RWPE2 (cell line): ENCODE measurements at regions not wholly inside any gene's neighbourhood (a gene's known extent, or its start where the extent isn't known, plus 50 kb on each side); places are given as distances from the start of the nearest gene placed in this dataset.
A peak's percentile ranks its signal among the peaks of the same experiment; 100 is the strongest.

Experiments used
- ATAC-seq: fragments of 200-7000 bp; cut with Tn5 transposase; 3 replicates; pipeline ENCODE4 v1.9.1; 2021; ENCODE audit warnings: low read depth
- DNase-seq: peaks from one replicate; pipeline ENCODE4 v3.0.0-alpha.2; 2020; ENCODE audit warnings: low spot score
- H3K27ac ChIP-seq: fragments of 450-650 bp; 2 replicates; pipeline ENCODE4 v1.5.1; 2017; ENCODE audit warnings: mild to moderate bottlenecking; ENCODE audit not compliant: poor library complexity, severe bottlenecking
- H3K27me3 ChIP-seq: fragments of 250-450 bp; sonication (Bioruptor Pico); 2 replicates; pipeline ENCODE4 v1.5.1; 2021; ENCODE audit warnings: mild to moderate bottlenecking, moderate library complexity; ENCODE audit not compliant: insufficient read depth, poor library complexity, severe bottlenecking
- H3K36me3 ChIP-seq: fragments of 250-450 bp; sonication (Bioruptor Pico); 2 replicates; pipeline ENCODE4 v1.5.1; 2020; ENCODE audit warnings: low read depth, mild to moderate bottlenecking, moderate library complexity
- H3K4me1 ChIP-seq: fragments of 250-450 bp; sonication (Bioruptor Pico); 2 replicates; pipeline ENCODE4 v1.5.1; 2021; ENCODE audit warnings: mild to moderate bottlenecking, moderate library complexity; ENCODE audit not compliant: insufficient read depth, poor library complexity, severe bottlenecking
- H3K4me3 ChIP-seq: fragments of 250-450 bp; sonication (Bioruptor Pico); 2 replicates; pipeline ENCODE4 v1.5.1; 2021; ENCODE audit warnings: mild to moderate bottlenecking, moderate library complexity; ENCODE audit not compliant: severe bottlenecking
- H3K9me3 ChIP-seq: fragments of 250-450 bp; sonication (Bioruptor Pico); 2 replicates; pipeline ENCODE4 v1.5.1; 2021; ENCODE audit warnings: mild to moderate bottlenecking, moderate library complexity; ENCODE audit not compliant: severe bottlenecking
- TF ChIP-seq, protein P1 (sequence below): fragments of 450-650 bp; IDR thresholded peaks from one replicate; pipeline ENCODE4 v1.5.1; 2017; ENCODE audit warnings: mild to moderate bottlenecking, moderate library complexity; ENCODE audit not compliant: poor library complexity, severe bottlenecking

DNA sequence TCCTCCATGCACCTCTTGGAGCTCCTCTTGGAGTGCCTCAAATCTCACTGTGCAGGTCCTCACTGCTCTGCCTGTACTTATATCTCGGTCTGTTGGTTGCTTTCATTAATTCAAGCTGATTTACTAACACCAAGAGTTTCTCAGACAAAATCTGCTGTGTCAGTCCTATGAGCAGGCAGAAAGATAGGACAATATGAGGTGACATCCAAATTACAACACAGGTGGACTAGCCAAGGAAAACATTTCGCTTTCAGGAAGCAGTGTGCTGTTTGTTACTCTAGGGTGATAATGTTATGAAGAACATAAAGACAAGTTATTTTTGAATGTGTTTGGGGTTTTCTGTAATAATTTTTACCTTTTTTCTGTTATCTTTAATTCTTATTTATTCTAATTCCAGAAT is 264.1 kb upstream of the ANKH start:
- H3K4me1 ChIP-seq, result no peaks in the 10 kb centered on the region
- peaks cover 13% of the 10 kb centered on the region for H3K27me3 ChIP-seq
- DNase-seq (no peak), ATAC-seq (no peak)
- no peak overlapping the region for H3K27ac ChIP-seq
- H3K4me3 ChIP-seq, result no peak overlapping the region
- no peaks in the 10 kb centered on the region for H3K9me3 ChIP-seq
- TF ChIP-seq, protein P1, sequence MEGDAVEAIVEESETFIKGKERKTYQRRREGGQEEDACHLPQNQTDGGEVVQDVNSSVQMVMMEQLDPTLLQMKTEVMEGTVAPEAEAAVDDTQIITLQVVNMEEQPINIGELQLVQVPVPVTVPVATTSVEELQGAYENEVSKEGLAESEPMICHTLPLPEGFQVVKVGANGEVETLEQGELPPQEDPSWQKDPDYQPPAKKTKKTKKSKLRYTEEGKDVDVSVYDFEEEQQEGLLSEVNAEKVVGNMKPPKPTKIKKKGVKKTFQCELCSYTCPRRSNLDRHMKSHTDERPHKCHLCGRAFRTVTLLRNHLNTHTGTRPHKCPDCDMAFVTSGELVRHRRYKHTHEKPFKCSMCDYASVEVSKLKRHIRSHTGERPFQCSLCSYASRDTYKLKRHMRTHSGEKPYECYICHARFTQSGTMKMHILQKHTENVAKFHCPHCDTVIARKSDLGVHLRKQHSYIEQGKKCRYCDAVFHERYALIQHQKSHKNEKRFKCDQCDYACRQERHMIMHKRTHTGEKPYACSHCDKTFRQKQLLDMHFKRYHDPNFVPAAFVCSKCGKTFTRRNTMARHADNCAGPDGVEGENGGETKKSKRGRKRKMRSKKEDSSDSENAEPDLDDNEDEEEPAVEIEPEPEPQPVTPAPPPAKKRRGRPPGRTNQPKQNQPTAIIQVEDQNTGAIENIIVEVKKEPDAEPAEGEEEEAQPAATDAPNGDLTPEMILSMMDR, result no peak
- no peaks in the 10 kb centered on the region for H3K36me3 ChIP-seq

DNA sequence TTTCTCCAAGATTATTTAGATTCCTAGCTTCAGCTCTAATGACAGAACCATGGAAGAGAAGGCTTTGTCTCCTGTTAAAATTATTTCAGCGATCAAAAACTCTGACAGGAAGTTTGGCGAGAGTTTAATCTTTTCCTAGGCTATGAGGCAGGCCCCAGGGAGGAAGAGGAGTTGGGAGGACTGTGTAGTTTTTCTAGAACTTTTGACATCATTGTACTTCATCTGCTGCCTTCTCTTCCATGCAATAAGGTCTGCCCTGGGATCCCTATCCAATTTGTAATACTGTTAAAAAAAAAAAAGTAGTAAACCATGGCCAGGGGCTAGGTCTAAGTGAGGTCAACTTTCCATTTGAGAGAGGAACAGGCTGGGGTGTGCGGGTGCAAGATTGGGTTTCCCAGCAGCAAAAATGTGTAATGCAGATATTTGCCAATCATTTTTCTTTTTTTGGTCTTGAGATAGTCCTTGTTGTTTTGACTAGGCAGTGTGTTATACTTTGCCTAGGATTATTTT is 261.9 kb upstream of the ANKH start:
- TF ChIP-seq, protein P1, result no peak
- ATAC-seq, result no peak

DNA sequence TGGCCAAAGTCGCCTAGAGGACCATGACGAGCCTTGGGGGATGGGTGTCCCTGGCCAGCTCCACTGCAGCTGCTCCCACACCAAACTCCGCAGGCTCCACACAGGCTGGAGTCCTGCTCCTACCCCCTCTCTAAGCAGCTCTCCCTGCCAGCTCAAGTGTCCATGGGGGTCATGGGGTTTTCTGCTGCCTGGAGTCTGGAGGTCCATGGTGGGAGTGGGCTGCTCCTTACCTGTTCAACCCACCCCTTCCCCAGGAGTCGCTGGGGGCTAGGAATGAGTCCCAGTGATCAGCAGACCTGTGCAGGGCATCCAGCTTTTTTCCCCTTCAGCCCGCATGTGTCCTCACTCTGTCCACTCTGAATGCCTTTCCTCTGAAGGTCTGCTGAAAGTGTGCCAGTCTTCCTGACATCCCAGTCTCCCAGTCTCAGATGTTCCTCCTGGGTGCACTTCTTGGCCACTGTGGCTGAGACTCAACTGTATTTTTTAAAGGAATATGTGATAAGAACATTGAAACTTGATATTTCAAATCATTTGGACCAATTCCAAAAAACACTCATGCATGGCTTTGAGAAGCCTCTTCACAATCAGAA is 261.3 kb upstream of the ANKH start:
- TF ChIP-seq, protein P1, result no peak
- H3K36me3 ChIP-seq, result no peaks in the 10 kb centered on the region
- H3K27ac ChIP-seq, result no peak overlapping the region
- no peak overlapping the region for H3K4me3 ChIP-seq
- H3K4me1 ChIP-seq, result no peaks in the 10 kb centered on the region
- H3K27me3 ChIP-seq, result peaks cover 4% of the 10 kb centered on the region
- ATAC-seq (0 out of 3 replicates have a peak, but pooled peaks have one; percentile 17), DNase-seq (no peak)
- no peaks in the 10 kb centered on the region for H3K9me3 ChIP-seq

More for the DNA sequence above, 261.9 kb upstream of the ANKH start:
- Histone ChIP-seq H3K27me3 (peaks cover 4% of the 10 kb centered on the region), H3K27ac (no peak overlapping the region), H3K4me3 (no peak overlapping the region), H3K9me3 (no peaks in the 10 kb centered on the region), H3K36me3 (no peaks in the 10 kb centered on the region), H3K4me1 (no peaks in the 10 kb centered on the region)
- DNase-seq, result no peak

DNA sequence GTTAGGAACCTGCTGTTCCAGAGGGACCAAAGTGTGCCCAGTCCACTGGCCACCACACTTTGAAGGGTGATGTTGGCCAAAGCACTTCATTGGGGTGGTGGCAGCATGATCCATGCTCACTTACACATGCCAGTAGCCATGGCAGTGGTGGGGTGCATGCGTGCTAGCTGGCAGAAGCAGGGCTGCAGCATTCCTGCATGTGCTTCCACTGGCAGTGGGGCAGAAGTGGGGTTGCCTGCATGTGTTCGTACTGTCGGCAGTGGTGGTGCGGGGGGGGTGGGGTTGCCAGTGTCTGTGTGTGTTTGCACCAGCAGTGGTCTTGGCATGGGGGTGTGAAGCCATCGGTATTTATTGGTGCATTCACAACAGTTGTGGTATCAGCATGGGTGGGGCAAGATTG is 260.3 kb upstream of the ANKH start:
- H3K27ac ChIP-seq, result no peak overlapping the region
- DNase-seq (peak; percentile 59), ATAC-seq (no peak)
- H3K4me3 ChIP-seq, result no peak overlapping the region
- H3K4me1 ChIP-seq, result no peaks in the 10 kb centered on the region
- TF ChIP-seq, protein P1, result no peak
- no peaks in the 10 kb centered on the region for H3K36me3 ChIP-seq
- peaks cover 4% of the 10 kb centered on the region for H3K27me3 ChIP-seq
- H3K9me3 ChIP-seq, result no peaks in the 10 kb centered on the region

DNA sequence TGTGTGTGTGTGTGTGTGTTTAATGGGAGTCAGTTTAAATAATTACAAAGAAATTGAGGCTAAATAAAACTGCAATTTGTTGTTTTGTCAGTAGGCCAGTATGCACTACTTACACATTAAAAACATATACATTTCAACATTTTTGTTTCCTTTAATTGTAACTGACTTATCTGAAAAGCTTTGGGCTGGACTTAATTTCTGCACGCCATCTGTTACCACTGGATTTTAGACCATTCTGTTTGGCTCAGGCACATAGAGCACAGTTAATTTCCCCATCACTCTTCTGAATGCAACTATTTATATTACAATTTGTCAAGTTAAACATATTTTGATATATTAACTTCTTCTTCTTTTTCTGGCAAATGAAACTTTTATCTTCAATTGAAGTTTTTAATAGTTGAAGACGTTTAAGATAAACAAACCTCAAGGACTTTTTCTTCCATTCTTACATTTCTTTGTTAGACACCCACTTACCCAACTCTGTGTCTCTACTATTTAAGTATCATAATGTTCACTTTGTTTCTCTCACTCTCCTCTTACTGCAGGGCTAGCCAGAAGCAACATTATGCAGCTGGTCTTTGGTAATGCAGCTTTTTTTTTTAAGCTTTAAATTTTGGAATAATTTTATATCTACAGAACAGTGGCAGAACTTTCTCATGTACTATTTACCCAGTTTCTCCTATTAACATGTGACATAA is 253.4 kb upstream of the ANKH start:
- DNase-seq, result no peak
- Histone ChIP-seq H3K4me1 (no peaks in the 10 kb centered on the region), H3K27ac (no peak overlapping the region), H3K27me3 (peaks cover 16% of the 10 kb centered on the region), H3K9me3 (peaks cover 6% of the 10 kb centered on the region), H3K4me3 (no peak overlapping the region), H3K36me3 (no peaks in the 10 kb centered on the region)
- TF ChIP-seq, protein P1, result no peak
- no peak for ATAC-seq
